ENCODE measurements at regions not wholly inside any gene's neighbourhood (a gene's known extent, or its start where the extent isn't known, plus 50 kb on each side); places are given as distances from the start of the nearest gene placed in this dataset.

- peak overlapping the region; percentile 89 for H3K27ac ChIP-seq (replicated peaks)
- peaks cover 60% of the 10 kb centered on the region for H3K4me1 ChIP-seq
- H3K4me3 ChIP-seq: peak overlapping the region; percentile 63
- DNase-seq: no peak
- intact Hi-C loops (cut with micrococcal nuclease): no loop called here
- H3K9me3 ChIP-seq (replicated peaks): no peaks in the 10 kb centered on the region
- no peaks in the 10 kb centered on the region for H3K36me3 ChIP-seq
- no peak for TF ChIP-seq CTCF (IDR thresholded peaks at IDR 0.05; ENCODE audit: borderline replicate concordance)
- H3K27me3 ChIP-seq (ENCODE audit: low read depth): no peaks in the 10 kb centered on the region
Observed at GRCh38 chr6:6737671-6738070, 149.2 kb downstream of the LY86 start.

- no peak for TF ChIP-seq CTCF (IDR thresholded peaks at IDR 0.05; ENCODE audit: borderline replicate concordance)
- DNase-seq: no peak
- no peaks in the 10 kb centered on the region for H3K27me3 ChIP-seq (ENCODE audit: low read depth)
- peak overlapping the region; percentile 63 for H3K4me3 ChIP-seq
- no peaks in the 10 kb centered on the region for H3K36me3 ChIP-seq
- intact Hi-C loops (cut with micrococcal nuclease): no loop called here
- H3K4me1 ChIP-seq: peaks cover 60% of the 10 kb centered on the region
- no peaks in the 10 kb centered on the region for H3K9me3 ChIP-seq (replicated peaks)
- peak overlapping the region; percentile 89 for H3K27ac ChIP-seq (replicated peaks)
Observed at GRCh38 chr6:6738108-6738507, 149.6 kb downstream of the LY86 start.

GRCh38 chr6:6738922-6739716 is 150.6 kb downstream of the LY86 start:
- no peak for DNase-seq
- Histone ChIP-seq H3K4me1 (peaks cover 55% of the 10 kb centered on the region), H3K9me3 (replicated peaks) (no peaks in the 10 kb centered on the region), H3K4me3 (peak overlapping the region; percentile 63), H3K36me3 (no peaks in the 10 kb centered on the region), H3K27me3 (ENCODE audit: low read depth) (no peaks in the 10 kb centered on the region), H3K27ac (replicated peaks) (peak overlapping the region; percentile 89)
- TF ChIP-seq CTCF (IDR thresholded peaks at IDR 0.05; ENCODE audit: borderline replicate concordance): no peak
- intact Hi-C loops (cut with micrococcal nuclease): no loop called here

- no peak for TF ChIP-seq CTCF (IDR thresholded peaks at IDR 0.05; ENCODE audit: borderline replicate concordance)
- Histone ChIP-seq H3K27me3 (ENCODE audit: low read depth) (no peaks in the 10 kb centered on the region), H3K4me1 (peaks cover 50% of the 10 kb centered on the region), H3K36me3 (no peaks in the 10 kb centered on the region), H3K27ac (replicated peaks) (peak overlapping the region; percentile 89), H3K4me3 (no peak overlapping the region), H3K9me3 (replicated peaks) (no peaks in the 10 kb centered on the region)
- intact Hi-C loops (cut with micrococcal nuclease): no loop called here
- no peak for DNase-seq
Observed at GRCh38 chr6:6740595-6740994, 152.1 kb downstream of the LY86 start.

- no peaks in the 10 kb centered on the region for H3K27me3 ChIP-seq (ENCODE audit: low read depth)
- no peak overlapping the region for H3K4me3 ChIP-seq
- no peak for TF ChIP-seq CTCF (IDR thresholded peaks at IDR 0.05; ENCODE audit: borderline replicate concordance)
- no peaks in the 10 kb centered on the region for H3K9me3 ChIP-seq (replicated peaks)
- peaks cover 56% of the 10 kb centered on the region for H3K4me1 ChIP-seq
- peak overlapping the region; percentile 89 for H3K27ac ChIP-seq (replicated peaks)
- no peaks in the 10 kb centered on the region for H3K36me3 ChIP-seq
- DNase-seq: no peak
- intact Hi-C loops (cut with micrococcal nuclease): no loop called here
Observed at GRCh38 chr6:6741264-6741663, 152.7 kb downstream of the LY86 start.

Measured in left ventricle myocardium inferior (tissue), 1 donor.